CD4-positive, alpha-beta memory T cell (primary cell): ENCODE measurements at regions not wholly inside any gene's neighbourhood (a gene's known extent, or its start where the extent isn't known, plus 50 kb on each side); places are given as distances from the start of the nearest gene placed in this dataset.

Experiments
- CTCF ChIA-PET: fragments of 350-600 bp; sonication (Branson Sonifier 250); formaldehyde crosslinking; loops from one replicate; lab custom pipeline; 2021; ENCODE audit warnings: inconsistent platforms; ENCODE audit not compliant: partially characterized antibody; lab: Charles Lee
- POLR2A ChIA-PET: fragments of 350-600 bp; sonication (Branson Sonifier 250); formaldehyde crosslinking; loops from one replicate; lab custom pipeline; 2021; ENCODE audit not compliant: partially characterized antibody; lab: Charles Lee
- DNase-seq, 5 donors: peaks; one replicate each; pipeline versions ENCODE4 v3.0.0 to v3.0.0-alpha.2; 2020 to 2022; ENCODE audit warnings: mixed read lengths in 1 of 5
- H3K27ac ChIP-seq: one replicate; pipeline ENCODE4 v1.7.0; 2013; ENCODE audit warnings: low read depth, low read length
- H3K27me3 ChIP-seq: 2 replicates; pipeline ENCODE4 v1.7.0; 2013; ENCODE audit warnings: mild to moderate bottlenecking, low read length, moderate library complexity; ENCODE audit not compliant: insufficient read depth
- H3K36me3 ChIP-seq: 2 replicates; pipeline ENCODE4 v1.7.0; 2013; ENCODE audit warnings: mild to moderate bottlenecking, low read length, moderate library complexity; ENCODE audit not compliant: insufficient read depth
- H3K4me1 ChIP-seq: 2 replicates; pipeline ENCODE4 v1.7.0; 2013; ENCODE audit warnings: mild to moderate bottlenecking, low read length, moderate library complexity; ENCODE audit not compliant: insufficient read depth
- H3K4me3 ChIP-seq, 2 donors: one replicate each; pipeline ENCODE4 v1.7.0; 2013; ENCODE audit warnings: low read length in 2 of 2, mild to moderate bottlenecking in 1 of 2
- H3K9me3 ChIP-seq, 2 donors: one replicate each; pipeline ENCODE4 v1.7.0; 2013; ENCODE audit warnings: low read length in 2 of 2, control low read depth in 1 of 2; ENCODE audit not compliant: control insufficient read depth in 1 of 2
- H3K27ac Mint-ChIP-seq, 7 donors: one replicate each; pipeline ENCODE4 v1.8.0; 2020 to 2021; ENCODE audit warnings: mixed read lengths in 7 of 7, mild to moderate bottlenecking in 6 of 7, inconsistent platforms in 3 of 7, moderate library complexity in 3 of 7
- H3K27me3 Mint-ChIP-seq, 2 donors: one replicate each; pipeline ENCODE4 v1.8.0; 2020 to 2021; ENCODE audit warnings: mixed read lengths in 2 of 2
- H3K36me3 Mint-ChIP-seq, 2 donors: one replicate each; pipeline ENCODE4 v1.8.0; 2020 to 2021; ENCODE audit warnings: mixed read lengths in 2 of 2, inconsistent platforms in 1 of 2, mild to moderate bottlenecking in 1 of 2
- H3K4me1 Mint-ChIP-seq, 4 donors: one replicate each; pipeline ENCODE4 v1.8.0; 2020 to 2021; ENCODE audit warnings: mixed read lengths in 4 of 4, mild to moderate bottlenecking in 1 of 4
- H3K4me3 Mint-ChIP-seq, 8 donors: one replicate each; pipeline ENCODE4 v1.8.0; 2020 to 2021; ENCODE audit warnings: mixed read lengths in 8 of 8, mild to moderate bottlenecking in 7 of 8, moderate library complexity in 6 of 8, inconsistent platforms in 3 of 8
- H3K9me3 Mint-ChIP-seq, 8 donors: one replicate each; pipeline ENCODE4 v1.8.0; 2020 to 2021; ENCODE audit warnings: mixed read lengths in 8 of 8, mild to moderate bottlenecking in 5 of 8, inconsistent platforms in 3 of 8, moderate library complexity in 1 of 8
- intact Hi-C: fragments of 100-400 bp; cut with micrococcal nuclease; formaldehyde crosslinking; loops from one replicate; pipeline ENCODE4 v1.15.1; 2023

DNA sequence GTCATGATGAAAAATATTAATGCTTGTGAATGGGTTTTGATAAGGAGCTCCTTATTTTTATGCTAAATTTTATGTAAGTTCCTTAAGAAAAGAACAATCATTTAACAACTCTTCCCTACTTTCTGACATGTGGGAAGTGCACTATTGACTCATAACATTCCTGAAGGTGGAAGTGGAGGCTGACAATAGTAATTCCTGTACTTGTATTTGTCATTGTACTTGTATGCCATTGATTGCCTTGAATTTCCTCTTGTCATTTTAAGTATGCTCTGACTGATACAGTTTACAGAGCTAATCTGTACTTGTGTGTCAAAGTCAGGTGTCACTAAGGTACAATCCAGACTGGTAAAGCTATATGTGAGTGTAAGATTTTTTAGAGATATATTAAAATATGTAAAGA lies 440.0 kb downstream of the SLC16A7 start:
- CTCF ChIA-PET = no interaction called here
- DNase-seq = no peak
- POLR2A ChIA-PET = no interaction called here
- Histone ChIP-seq H3K27me3 (no peaks in the 10 kb centered on the region), H3K27ac (no peak overlapping the region), H3K9me3 (no peaks in the 10 kb centered on the region), H3K4me1 (no peaks in the 10 kb centered on the region), H3K4me3 (no peak overlapping the region), H3K36me3 (no peaks in the 10 kb centered on the region)
- no peaks in the 10 kb centered on the region for H3K4me1 Mint-ChIP-seq
- no peaks in the 10 kb centered on the region for H3K36me3 Mint-ChIP-seq
- intact Hi-C loops = no loop called here
- H3K9me3 Mint-ChIP-seq = peaks cover 0 to 7% (median 4%) of the 10 kb centered on the region in 8 donors
- H3K27me3 Mint-ChIP-seq = no peaks in the 10 kb centered on the region
- no peak overlapping the region for H3K27ac Mint-ChIP-seq
- no peak overlapping the region for H3K4me3 Mint-ChIP-seq

- Histone ChIP-seq H3K4me1 (no peaks in the 10 kb centered on the region), H3K4me3 (no peak overlapping the region), H3K27ac (no peak overlapping the region), H3K9me3 (no peaks in the 10 kb centered on the region), H3K36me3 (no peaks in the 10 kb centered on the region), H3K27me3 (no peaks in the 10 kb centered on the region)
- Mint-ChIP-seq H3K27ac (no peak overlapping the region), H3K4me3 (no peak overlapping the region), H3K36me3 (no peaks in the 10 kb centered on the region), H3K4me1 (no peaks in the 10 kb centered on the region), H3K9me3 (peaks cover 0 to 6% (median under 1%) of the 10 kb centered on the region in 8 donors), H3K27me3 (no peaks in the 10 kb centered on the region)
- intact Hi-C loops = no loop called here
- ChIA-PET POLR2A (no interaction called here), CTCF (no interaction called here)
- DNase-seq = no peak
Observed at GRCh38 chr12:60042835-60043234, 447.0 kb downstream of the SLC16A7 start.

GRCh38 chr12:60043236-60043635 lies 447.4 kb downstream of the SLC16A7 start:
- Mint-ChIP-seq H3K36me3 (no peaks in the 10 kb centered on the region), H3K27ac (no peak overlapping the region), H3K4me1 (no peaks in the 10 kb centered on the region), H3K27me3 (no peaks in the 10 kb centered on the region), H3K9me3 (peaks cover 0 to 6% (median under 1%) of the 10 kb centered on the region in 8 donors), H3K4me3 (no peak overlapping the region)
- POLR2A ChIA-PET = no interaction called here
- no peak overlapping the region for H3K27ac ChIP-seq
- H3K9me3 ChIP-seq = no peaks in the 10 kb centered on the region
- H3K27me3 ChIP-seq = no peaks in the 10 kb centered on the region
- no peaks in the 10 kb centered on the region for H3K4me1 ChIP-seq
- no peak for DNase-seq
- no peaks in the 10 kb centered on the region for H3K36me3 ChIP-seq
- intact Hi-C loops = no loop called here
- CTCF ChIA-PET = no interaction called here
- H3K4me3 ChIP-seq = no peak overlapping the region

DNA sequence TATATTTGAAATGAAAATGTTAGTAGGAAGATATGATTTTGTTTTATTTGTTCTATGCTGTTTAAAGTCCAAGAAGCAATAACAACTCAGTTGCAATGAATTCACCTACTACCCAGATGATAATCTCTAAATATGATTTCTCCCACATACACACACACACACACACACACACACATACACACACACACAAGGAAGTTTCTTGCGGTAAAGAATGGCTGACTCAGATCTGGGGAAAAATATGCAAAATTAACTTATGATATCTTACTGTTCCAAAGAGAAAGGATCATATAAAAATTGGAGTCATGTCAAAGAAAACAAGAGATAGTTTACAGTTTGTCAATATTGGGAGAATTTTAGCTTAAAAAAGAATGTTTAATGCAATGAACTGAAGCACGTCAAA lies 456.7 kb downstream of the SLC16A7 start:
- intact Hi-C loops = no loop called here
- ChIA-PET CTCF (no interaction called here), POLR2A (no interaction called here)
- H3K36me3 Mint-ChIP-seq = no peaks in the 10 kb centered on the region
- Histone ChIP-seq H3K9me3 (no peaks in the 10 kb centered on the region), H3K4me1 (no peaks in the 10 kb centered on the region), H3K27ac (no peak overlapping the region), H3K27me3 (no peaks in the 10 kb centered on the region), H3K4me3 (no peak overlapping the region), H3K36me3 (no peaks in the 10 kb centered on the region)
- no peak for DNase-seq
- no peaks in the 10 kb centered on the region for H3K27me3 Mint-ChIP-seq
- no peak overlapping the region for H3K27ac Mint-ChIP-seq
- no peak overlapping the region for H3K4me3 Mint-ChIP-seq
- no peaks in the 10 kb centered on the region for H3K4me1 Mint-ChIP-seq
- peaks cover 0 to 7% (median 1%) of the 10 kb centered on the region in 8 donors for H3K9me3 Mint-ChIP-seq

DNA sequence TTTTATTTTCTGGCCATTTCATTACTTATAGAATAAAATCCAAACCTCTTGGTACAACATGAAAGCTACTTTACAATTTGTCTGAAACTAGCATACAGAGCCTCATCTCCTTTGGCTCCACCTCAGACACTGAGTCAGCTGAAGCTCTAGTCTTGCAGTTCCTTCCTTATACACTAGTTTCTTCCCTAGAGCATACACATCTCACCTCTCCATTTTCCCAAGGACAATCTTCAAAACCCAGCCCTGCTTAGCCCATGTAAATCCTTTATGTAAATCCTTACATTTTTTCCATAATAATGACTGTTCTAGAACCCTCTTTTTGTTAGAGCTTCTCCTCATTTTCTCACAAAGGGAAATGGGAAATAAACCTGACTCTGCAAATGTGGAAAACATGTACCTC lies 463.4 kb downstream of the SLC16A7 start:
- intact Hi-C loops = no loop called here
- no peaks in the 10 kb centered on the region for H3K4me1 Mint-ChIP-seq
- ChIA-PET CTCF (no interaction called here), POLR2A (no interaction called here)
- H3K36me3 Mint-ChIP-seq = no peaks in the 10 kb centered on the region
- no peak overlapping the region for H3K27ac ChIP-seq
- no peaks in the 10 kb centered on the region for H3K9me3 ChIP-seq
- no peak overlapping the region for H3K27ac Mint-ChIP-seq
- H3K27me3 ChIP-seq = no peaks in the 10 kb centered on the region
- no peak for DNase-seq
- H3K4me3 Mint-ChIP-seq = no peak overlapping the region
- no peaks in the 10 kb centered on the region for H3K27me3 Mint-ChIP-seq
- no peaks in the 10 kb centered on the region for H3K36me3 ChIP-seq
- H3K9me3 Mint-ChIP-seq = peaks cover 0 to 5% (median 0%) of the 10 kb centered on the region in 8 donors
- no peaks in the 10 kb centered on the region for H3K4me1 ChIP-seq
- H3K4me3 ChIP-seq = no peak overlapping the region

GRCh38 chr12:60066655-60067054 lies 470.8 kb downstream of the SLC16A7 start:
- Mint-ChIP-seq H3K4me3 (no peak overlapping the region), H3K9me3 (peaks cover 0 to 7% (median 0%) of the 10 kb centered on the region in 8 donors), H3K27me3 (no peaks in the 10 kb centered on the region), H3K4me1 (no peaks in the 10 kb centered on the region), H3K36me3 (no peaks in the 10 kb centered on the region), H3K27ac (no peak overlapping the region)
- Histone ChIP-seq H3K9me3 (no peaks in the 10 kb centered on the region), H3K36me3 (no peaks in the 10 kb centered on the region), H3K4me3 (no peak overlapping the region), H3K27ac (no peak overlapping the region), H3K4me1 (no peaks in the 10 kb centered on the region), H3K27me3 (no peaks in the 10 kb centered on the region)
- no peak for DNase-seq
- ChIA-PET POLR2A (no interaction called here), CTCF (no interaction called here)
- intact Hi-C loops = no loop called here

- H3K27ac ChIP-seq = no peak overlapping the region
- H3K36me3 ChIP-seq = no peaks in the 10 kb centered on the region
- H3K27me3 ChIP-seq = no peaks in the 10 kb centered on the region
- H3K4me1 ChIP-seq = no peaks in the 10 kb centered on the region
- intact Hi-C loops = no loop called here
- ChIA-PET POLR2A (no interaction called here), CTCF (no interaction called here)
- DNase-seq = no peak
- no peaks in the 10 kb centered on the region for H3K27me3 Mint-ChIP-seq
- H3K4me1 Mint-ChIP-seq = no peaks in the 10 kb centered on the region
- no peak overlapping the region for H3K4me3 ChIP-seq
- no peaks in the 10 kb centered on the region for H3K9me3 ChIP-seq
- H3K36me3 Mint-ChIP-seq = no peaks in the 10 kb centered on the region
- peaks cover 0 to 7% (median 0%) of the 10 kb centered on the region in 8 donors for H3K9me3 Mint-ChIP-seq
- no peak overlapping the region for H3K4me3 Mint-ChIP-seq
- H3K27ac Mint-ChIP-seq = no peak overlapping the region
Observed at GRCh38 chr12:60070552-60070951, 474.7 kb downstream of the SLC16A7 start.

DNA sequence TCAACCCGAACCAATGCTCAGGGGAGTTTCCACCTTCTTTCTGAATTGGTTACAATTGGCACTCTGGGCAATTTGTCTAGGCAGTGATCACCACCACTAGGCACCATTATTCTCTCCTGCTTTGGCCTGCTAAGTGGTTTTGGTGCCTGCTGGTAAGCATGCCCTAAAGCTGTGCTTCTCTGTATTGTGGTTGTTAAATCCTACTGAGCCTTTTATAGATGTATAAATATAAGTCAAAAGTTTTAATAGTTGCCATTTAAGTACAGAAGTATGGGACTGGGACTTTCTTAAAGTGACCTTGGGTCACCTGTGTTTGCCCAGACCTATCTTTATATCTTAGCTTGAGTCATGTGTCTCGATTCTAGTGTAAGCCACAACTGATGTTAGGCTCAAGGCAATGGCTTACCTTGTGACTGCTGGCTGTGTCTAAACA lies 475.9 kb downstream of the SLC16A7 start:
- Mint-ChIP-seq H3K9me3 (peaks cover 0 to 7% (median 0%) of the 10 kb centered on the region in 8 donors), H3K27ac (no peak overlapping the region), H3K4me1 (no peaks in the 10 kb centered on the region), H3K27me3 (no peaks in the 10 kb centered on the region), H3K4me3 (no peak overlapping the region), H3K36me3 (no peaks in the 10 kb centered on the region)
- DNase-seq = no peak
- ChIA-PET POLR2A (no interaction called here), CTCF (no interaction called here)
- intact Hi-C loops = no loop called here
- Histone ChIP-seq H3K4me3 (no peak overlapping the region), H3K36me3 (no peaks in the 10 kb centered on the region), H3K27ac (no peak overlapping the region), H3K9me3 (no peaks in the 10 kb centered on the region), H3K4me1 (no peaks in the 10 kb centered on the region), H3K27me3 (no peaks in the 10 kb centered on the region)
